ENCODE measurements at regions not wholly inside any gene's neighbourhood (a gene's known extent, or its start where the extent isn't known, plus 50 kb on each side); places are given as distances from the start of the nearest gene placed in this dataset.
"Not testable (repeated sequence)": the region's sequence is repeated elsewhere in the genome, so short reads cannot be mapped to it uniquely, and the experiment has no call there.

- dilution Hi-C loops (cut with MboI; ENCODE audit: extremely low pct_ligation_motif_present, low sequenced_read_pairs) = no loop called here
- FAIRE-seq = no peak
Observed at GRCh38 chr1:94753171-94753972, 66.8 kb upstream of the SLC44A3 start.

DNA sequence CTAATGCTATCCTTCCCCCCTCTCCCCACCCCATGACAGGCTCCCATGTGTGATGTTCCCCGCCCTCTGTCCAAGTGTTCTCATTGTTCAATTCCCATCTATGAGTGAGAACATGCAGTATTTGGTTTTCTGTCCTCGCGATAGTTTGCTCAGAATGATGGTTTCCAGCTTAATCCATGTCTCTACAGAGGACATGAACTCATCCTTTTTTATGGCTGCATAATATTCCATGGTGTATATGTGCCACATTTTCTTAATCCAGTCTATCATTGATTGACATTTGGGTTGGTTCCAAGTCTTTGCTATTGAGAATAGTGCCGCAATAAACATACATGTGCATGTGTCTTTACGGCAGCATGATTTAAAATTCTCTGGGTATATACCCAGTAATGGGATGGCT lies 68.7 kb upstream of the SLC44A3 start:
- H3K9me1 ChIP-seq (ENCODE audit: control insufficient read depth, extremely low read depth, insufficient read depth, low read length); H3K4me3 ChIP-seq (ENCODE audit: control insufficient read depth in 2 of 3, extremely low read depth in 1 of 3, insufficient read depth in 2 of 3, low read depth in 1 of 3, low read length in 3 of 3); H3K4me1 ChIP-seq (ENCODE audit: control insufficient read depth, extremely low read depth, insufficient read depth, low read length); H2AFZ ChIP-seq (ENCODE audit: control insufficient read depth, low read length); DNase-seq (ENCODE audit: low read depth, low spot score); H3K9ac ChIP-seq (ENCODE audit: control insufficient read depth, extremely low read depth, insufficient read depth, low read length); H3K9me3 ChIP-seq (ENCODE audit: control insufficient read depth, low read depth, low read length); dilution Hi-C loops (cut with MboI; ENCODE audit: extremely low pct_ligation_motif_present, low sequenced_read_pairs); H3K27ac ChIP-seq (ENCODE audit: control insufficient read depth, insufficient read depth, low read length); FAIRE-seq; H3K27me3 ChIP-seq (ENCODE audit: control insufficient read depth, extremely low read depth, insufficient read depth, low read length); H4K20me1 ChIP-seq (ENCODE audit: control insufficient read depth, extremely low read depth, insufficient read depth, low read length); H3K79me2 ChIP-seq (ENCODE audit: control insufficient read depth, insufficient read depth, low read length); H3K4me2 ChIP-seq (ENCODE audit: control insufficient read depth, extremely low read depth, insufficient read depth, low read depth, low read length); H3K36me3 ChIP-seq (ENCODE audit: control insufficient read depth in 2 of 2, extremely low read depth in 1 of 2, insufficient read depth in 2 of 2, low read length in 2 of 2): not testable (repeated sequence)

More at GRCh38 chr1:94753171-94753972, 66.8 kb upstream of the SLC44A3 start:
- Histone ChIP-seq H3K36me3 (ENCODE audit: control insufficient read depth in 2 of 2, extremely low read depth in 1 of 2, insufficient read depth in 2 of 2, low read length in 2 of 2) (no peaks in the 10 kb centered on the region), H3K9ac (ENCODE audit: control insufficient read depth, extremely low read depth, insufficient read depth, low read length) (no peak overlapping the region), H3K4me3 (ENCODE audit: control insufficient read depth in 2 of 3, extremely low read depth in 1 of 3, insufficient read depth in 2 of 3, low read depth in 1 of 3, low read length in 3 of 3) (no peak overlapping the region), H3K4me1 (ENCODE audit: control insufficient read depth, extremely low read depth, insufficient read depth, low read length) (peaks cover 2% of the 10 kb centered on the region), H3K4me2 (ENCODE audit: control insufficient read depth, extremely low read depth, insufficient read depth, low read depth, low read length) (no peak overlapping the region), H4K20me1 (ENCODE audit: control insufficient read depth, extremely low read depth, insufficient read depth, low read length) (no peaks in the 10 kb centered on the region), H3K27ac (ENCODE audit: control insufficient read depth, insufficient read depth, low read length) (no peak overlapping the region), H3K9me1 (ENCODE audit: control insufficient read depth, extremely low read depth, insufficient read depth, low read length) (no peaks in the 10 kb centered on the region), H3K79me2 (ENCODE audit: control insufficient read depth, insufficient read depth, low read length) (no peaks in the 10 kb centered on the region), H3K9me3 (ENCODE audit: control insufficient read depth, low read depth, low read length) (peaks cover 3% of the 10 kb centered on the region), H3K27me3 (ENCODE audit: control insufficient read depth, extremely low read depth, insufficient read depth, low read length) (no peaks in the 10 kb centered on the region), H2AFZ (ENCODE audit: control insufficient read depth, low read length) (no peak overlapping the region)
- TF ChIP-seq, protein P1, sequence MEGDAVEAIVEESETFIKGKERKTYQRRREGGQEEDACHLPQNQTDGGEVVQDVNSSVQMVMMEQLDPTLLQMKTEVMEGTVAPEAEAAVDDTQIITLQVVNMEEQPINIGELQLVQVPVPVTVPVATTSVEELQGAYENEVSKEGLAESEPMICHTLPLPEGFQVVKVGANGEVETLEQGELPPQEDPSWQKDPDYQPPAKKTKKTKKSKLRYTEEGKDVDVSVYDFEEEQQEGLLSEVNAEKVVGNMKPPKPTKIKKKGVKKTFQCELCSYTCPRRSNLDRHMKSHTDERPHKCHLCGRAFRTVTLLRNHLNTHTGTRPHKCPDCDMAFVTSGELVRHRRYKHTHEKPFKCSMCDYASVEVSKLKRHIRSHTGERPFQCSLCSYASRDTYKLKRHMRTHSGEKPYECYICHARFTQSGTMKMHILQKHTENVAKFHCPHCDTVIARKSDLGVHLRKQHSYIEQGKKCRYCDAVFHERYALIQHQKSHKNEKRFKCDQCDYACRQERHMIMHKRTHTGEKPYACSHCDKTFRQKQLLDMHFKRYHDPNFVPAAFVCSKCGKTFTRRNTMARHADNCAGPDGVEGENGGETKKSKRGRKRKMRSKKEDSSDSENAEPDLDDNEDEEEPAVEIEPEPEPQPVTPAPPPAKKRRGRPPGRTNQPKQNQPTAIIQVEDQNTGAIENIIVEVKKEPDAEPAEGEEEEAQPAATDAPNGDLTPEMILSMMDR (optimal IDR thresholded peaks at IDR 0.05 in 1 of 3, IDR thresholded peaks at IDR 0.05 in 1 of 3, conservative IDR thresholded peaks at IDR 0.05 in 1 of 3; ENCODE audit: extremely low read depth in 1 of 3, insufficient read depth in 2 of 3, low read length in 3 of 3) = no peak
- TF ChIP-seq EZH2 (IDR thresholded peaks at IDR 0.05; ENCODE audit: low read length) = no peak
- no peak for DNase-seq (ENCODE audit: low read depth, low spot score)
